SK-N-SH treated with all-trans-retinoic acid at 6 μM for 48 hours (cell line): ENCODE measurements at regions not wholly inside any gene's neighbourhood (a gene's known extent, or its start where the extent isn't known, plus 50 kb on each side); places are given as distances from the start of the nearest gene placed in this dataset.

Experiments used
- ATAC-seq: fragments of 200-7000 bp; cut with Tn5 transposase; 3 replicates; pipeline ENCODE4 v1.9.1; 2020; ENCODE audit warnings: mild to moderate bottlenecking, moderate library complexity
- ARNTL ChIP-seq: fragments of 450-650 bp; formaldehyde crosslinking; IDR thresholded peaks from 2 replicates; pipeline ENCODE4 v1.5.0; 2020; ENCODE audit warnings: low read depth, mild to moderate bottlenecking, moderate library complexity, borderline replicate concordance
- BACH2 ChIP-seq: fragments of 250-450 bp; sonication (Bioruptor Pico); IDR thresholded peaks from 2 replicates; pipeline ENCODE4 v1.9.0; 2021; ENCODE audit warnings: mild to moderate bottlenecking, borderline replicate concordance
- CSDC2 ChIP-seq: fragments of 250-450 bp; sonication (Bioruptor Pico); IDR thresholded peaks from 2 replicates; pipeline ENCODE4 v1.5.0; 2020; ENCODE audit warnings: mild to moderate bottlenecking, moderate library complexity
- ESRRG ChIP-seq: fragments of 250-450 bp; sonication (Bioruptor Pico); IDR thresholded peaks from 2 replicates; pipeline ENCODE4 v1.6.1; 2021; ENCODE audit warnings: mild to moderate bottlenecking
- GLIS3 ChIP-seq: fragments of 250-450 bp; sonication (Bioruptor Pico); IDR thresholded peaks from 2 replicates; pipeline ENCODE4 v1.5.0; 2020; ENCODE audit warnings: mild to moderate bottlenecking, moderate library complexity
- ISL1 ChIP-seq: fragments of 250-450 bp; sonication (Bioruptor Pico); IDR thresholded peaks from 2 replicates; pipeline ENCODE4 v2.1.2; 2022; ENCODE audit warnings: mild to moderate bottlenecking, moderate library complexity
- RARB ChIP-seq: fragments of 250-450 bp; sonication (Bioruptor Pico); IDR thresholded peaks from 2 replicates; pipeline ENCODE4 v1.8.0; 2021; ENCODE audit warnings: mild to moderate bottlenecking, moderate library complexity
- SNAI2 ChIP-seq: fragments of 250-450 bp; sonication (Bioruptor Pico); IDR thresholded peaks from 2 replicates; pipeline ENCODE4 v1.5.0; 2020; ENCODE audit warnings: mild to moderate bottlenecking, moderate library complexity
- TCF4 ChIP-seq: fragments of 250-450 bp; sonication (Bioruptor Pico); IDR thresholded peaks from 2 replicates; pipeline ENCODE4 v1.8.0; 2021; ENCODE audit warnings: mild to moderate bottlenecking, moderate library complexity, borderline replicate concordance
- TOX ChIP-seq: fragments of 250-450 bp; sonication (Bioruptor Pico); IDR thresholded peaks from 2 replicates; pipeline ENCODE4 v1.8.0; 2021; ENCODE audit warnings: mild to moderate bottlenecking, moderate library complexity, borderline replicate concordance
- ZFP3 ChIP-seq: fragments of 250-450 bp; sonication (Bioruptor Pico); IDR thresholded peaks from 2 replicates; pipeline ENCODE4 v1.5.0; 2020; ENCODE audit warnings: mild to moderate bottlenecking, moderate library complexity
- ZFP30 ChIP-seq: fragments of 450-650 bp; formaldehyde crosslinking; IDR thresholded peaks from 2 replicates; pipeline ENCODE4 v1.5.0; 2022; ENCODE audit warnings: mild to moderate bottlenecking, moderate library complexity
- ZNF70 ChIP-seq: fragments of 450-650 bp; formaldehyde crosslinking; IDR thresholded peaks from 2 replicates; pipeline ENCODE4 v1.5.0; 2020; ENCODE audit warnings: mild to moderate bottlenecking, moderate library complexity
- ZNF8 ChIP-seq: fragments of 450-650 bp; formaldehyde crosslinking; IDR thresholded peaks from 2 replicates; pipeline ENCODE4 v1.5.0; 2020; ENCODE audit warnings: mild to moderate bottlenecking, moderate library complexity
- TF ChIP-seq, protein P1 (sequence below): fragments of 250-450 bp; sonication (Bioruptor Pico); IDR thresholded peaks from 2 replicates; pipeline ENCODE4 v1.5.1; 2021; ENCODE audit warnings: mild to moderate bottlenecking, moderate library complexity
- TF ChIP-seq, protein P2 (sequence below): fragments of 250-450 bp; sonication (Bioruptor Pico); IDR thresholded peaks from 2 replicates; pipeline ENCODE4 v1.5.0; 2020; ENCODE audit warnings: mild to moderate bottlenecking, moderate library complexity
- TF ChIP-seq, protein P3 (sequence below): fragments of 250-450 bp; sonication (Bioruptor Pico); IDR thresholded peaks from 2 replicates; pipeline ENCODE4 v1.8.0; 2021; ENCODE audit warnings: low read depth, mild to moderate bottlenecking, moderate library complexity, borderline replicate concordance
- TF ChIP-seq, protein P4 (sequence below): fragments of 250-450 bp; sonication (Bioruptor Pico); IDR thresholded peaks from 2 replicates; pipeline ENCODE4 v1.5.1; 2020; ENCODE audit warnings: low read depth, mild to moderate bottlenecking, moderate library complexity

GRCh38 chr4:116577321-116577720 lies 508.1 kb downstream of the TRAM1L1 start:
- no peak for ATAC-seq
- TF ChIP-seq, protein P1, sequence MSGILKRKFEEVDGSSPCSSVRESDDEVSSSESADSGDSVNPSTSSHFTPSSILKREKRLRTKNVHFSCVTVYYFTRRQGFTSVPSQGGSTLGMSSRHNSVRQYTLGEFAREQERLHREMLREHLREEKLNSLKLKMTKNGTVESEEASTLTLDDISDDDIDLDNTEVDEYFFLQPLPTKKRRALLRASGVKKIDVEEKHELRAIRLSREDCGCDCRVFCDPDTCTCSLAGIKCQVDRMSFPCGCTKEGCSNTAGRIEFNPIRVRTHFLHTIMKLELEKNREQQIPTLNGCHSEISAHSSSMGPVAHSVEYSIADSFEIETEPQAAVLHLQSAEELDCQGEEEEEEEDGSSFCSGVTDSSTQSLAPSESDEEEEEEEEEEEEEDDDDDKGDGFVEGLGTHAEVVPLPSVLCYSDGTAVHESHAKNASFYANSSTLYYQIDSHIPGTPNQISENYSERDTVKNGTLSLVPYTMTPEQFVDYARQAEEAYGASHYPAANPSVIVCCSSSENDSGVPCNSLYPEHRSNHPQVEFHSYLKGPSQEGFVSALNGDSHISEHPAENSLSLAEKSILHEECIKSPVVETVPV (CRISPR knock-in tag) = no peak
- TF ChIP-seq, protein P2, sequence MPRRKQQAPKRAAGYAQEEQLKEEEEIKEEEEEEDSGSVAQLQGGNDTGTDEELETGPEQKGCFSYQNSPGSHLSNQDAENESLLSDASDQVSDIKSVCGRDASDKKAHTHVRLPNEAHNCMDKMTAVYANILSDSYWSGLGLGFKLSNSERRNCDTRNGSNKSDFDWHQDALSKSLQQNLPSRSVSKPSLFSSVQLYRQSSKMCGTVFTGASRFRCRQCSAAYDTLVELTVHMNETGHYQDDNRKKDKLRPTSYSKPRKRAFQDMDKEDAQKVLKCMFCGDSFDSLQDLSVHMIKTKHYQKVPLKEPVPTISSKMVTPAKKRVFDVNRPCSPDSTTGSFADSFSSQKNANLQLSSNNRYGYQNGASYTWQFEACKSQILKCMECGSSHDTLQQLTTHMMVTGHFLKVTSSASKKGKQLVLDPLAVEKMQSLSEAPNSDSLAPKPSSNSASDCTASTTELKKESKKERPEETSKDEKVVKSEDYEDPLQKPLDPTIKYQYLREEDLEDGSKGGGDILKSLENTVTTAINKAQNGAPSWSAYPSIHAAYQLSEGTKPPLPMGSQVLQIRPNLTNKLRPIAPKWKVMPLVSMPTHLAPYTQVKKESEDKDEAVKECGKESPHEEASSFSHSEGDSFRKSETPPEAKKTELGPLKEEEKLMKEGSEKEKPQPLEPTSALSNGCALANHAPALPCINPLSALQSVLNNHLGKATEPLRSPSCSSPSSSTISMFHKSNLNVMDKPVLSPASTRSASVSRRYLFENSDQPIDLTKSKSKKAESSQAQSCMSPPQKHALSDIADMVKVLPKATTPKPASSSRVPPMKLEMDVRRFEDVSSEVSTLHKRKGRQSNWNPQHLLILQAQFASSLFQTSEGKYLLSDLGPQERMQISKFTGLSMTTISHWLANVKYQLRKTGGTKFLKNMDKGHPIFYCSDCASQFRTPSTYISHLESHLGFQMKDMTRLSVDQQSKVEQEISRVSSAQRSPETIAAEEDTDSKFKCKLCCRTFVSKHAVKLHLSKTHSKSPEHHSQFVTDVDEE (CRISPR knock-in tag) = no peak
- TF ChIP-seq, all 23 proteins: peak for 0

- ATAC-seq = no peak
These were observed 511.8 kb downstream of the TRAM1L1 start for GRCh38 chr4:116573540-116573939.

GRCh38 chr4:116561768-116562167 lies 523.6 kb downstream of the TRAM1L1 start:
- no peak for ATAC-seq
- TF ChIP-seq SNAI2 (CRISPR knock-in tag) (no peak), TOX (CRISPR knock-in tag) (no peak), RARB (no peak), ZNF8 (CRISPR knock-in tag) (no peak), ARNTL (CRISPR knock-in tag) (no peak), ESRRG (no peak), GLIS3 (CRISPR knock-in tag) (no peak), TCF4 (no peak), ZFP3 (CRISPR knock-in tag) (no peak), ISL1 (CRISPR knock-in tag) (no peak), ZFP30 (no peak), ZNF70 (CRISPR knock-in tag) (no peak), BACH2 (CRISPR knock-in tag) (no peak)
- TF ChIP-seq, protein P3, sequence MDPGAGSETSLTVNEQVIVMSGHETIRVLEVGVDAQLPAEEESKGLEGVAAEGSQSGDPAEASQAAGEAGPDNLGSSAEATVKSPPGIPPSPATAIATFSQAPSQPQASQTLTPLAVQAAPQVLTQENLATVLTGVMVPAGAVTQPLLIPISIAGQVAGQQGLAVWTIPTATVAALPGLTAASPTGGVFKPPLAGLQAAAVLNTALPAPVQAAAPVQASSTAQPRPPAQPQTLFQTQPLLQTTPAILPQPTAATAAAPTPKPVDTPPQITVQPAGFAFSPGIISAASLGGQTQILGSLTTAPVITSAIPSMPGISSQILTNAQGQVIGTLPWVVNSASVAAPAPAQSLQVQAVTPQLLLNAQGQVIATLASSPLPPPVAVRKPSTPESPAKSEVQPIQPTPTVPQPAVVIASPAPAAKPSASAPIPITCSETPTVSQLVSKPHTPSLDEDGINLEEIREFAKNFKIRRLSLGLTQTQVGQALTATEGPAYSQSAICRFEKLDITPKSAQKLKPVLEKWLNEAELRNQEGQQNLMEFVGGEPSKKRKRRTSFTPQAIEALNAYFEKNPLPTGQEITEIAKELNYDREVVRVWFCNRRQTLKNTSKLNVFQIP = no peak
- TF ChIP-seq, protein P1 (CRISPR knock-in tag) = no peak
- TF ChIP-seq, protein P4, sequence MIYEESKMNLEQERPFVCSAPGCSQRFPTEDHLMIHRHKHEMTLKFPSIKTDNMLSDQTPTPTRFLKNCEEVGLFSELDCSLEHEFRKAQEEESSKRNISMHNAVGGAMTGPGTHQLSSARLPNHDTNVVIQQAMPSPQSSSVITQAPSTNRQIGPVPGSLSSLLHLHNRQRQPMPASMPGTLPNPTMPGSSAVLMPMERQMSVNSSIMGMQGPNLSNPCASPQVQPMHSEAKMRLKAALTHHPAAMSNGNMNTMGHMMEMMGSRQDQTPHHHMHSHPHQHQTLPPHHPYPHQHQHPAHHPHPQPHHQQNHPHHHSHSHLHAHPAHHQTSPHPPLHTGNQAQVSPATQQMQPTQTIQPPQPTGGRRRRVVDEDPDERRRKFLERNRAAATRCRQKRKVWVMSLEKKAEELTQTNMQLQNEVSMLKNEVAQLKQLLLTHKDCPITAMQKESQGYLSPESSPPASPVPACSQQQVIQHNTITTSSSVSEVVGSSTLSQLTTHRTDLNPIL (CRISPR knock-in tag) = no peak
- TF ChIP-seq, protein P2 (CRISPR knock-in tag) = no peak

More at GRCh38 chr4:116573540-116573939, 511.8 kb downstream of the TRAM1L1 start:
- TF ChIP-seq, protein P2 (CRISPR knock-in tag) = no peak
- TF ChIP-seq CSDC2 = no peak
